Type B pancreatic cell (in vitro differentiated cells): ENCODE measurements at regions not wholly inside any gene's neighbourhood (a gene's known extent, or its start where the extent isn't known, plus 50 kb on each side); places are given as distances from the start of the nearest gene placed in this dataset.

Source experiments
- DNase-seq: peaks from one replicate; pipeline ENCODE4 v3.0.0; 2021; ENCODE audit warnings: mixed read lengths; ENCODE audit not compliant: unreplicated experiment; ENCODE audit errors: extremely low spot score
- H3K27ac Mint-ChIP-seq: 2 replicates; pipeline ENCODE4 v1.8.0; 2021; ENCODE audit warnings: mild to moderate bottlenecking, mixed read lengths
- H3K27me3 Mint-ChIP-seq: 2 replicates; pipeline ENCODE4 v1.8.0; 2021; ENCODE audit warnings: mixed read lengths
- H3K36me3 Mint-ChIP-seq: 2 replicates; pipeline ENCODE4 v1.8.0; 2021; ENCODE audit warnings: mixed read lengths
- H3K4me1 Mint-ChIP-seq: one replicate; pipeline ENCODE4 v1.8.0; 2021; ENCODE audit warnings: mixed read lengths; ENCODE audit not compliant: unreplicated experiment
- H3K4me3 Mint-ChIP-seq: 2 replicates; pipeline ENCODE4 v1.8.0; 2021; ENCODE audit warnings: mild to moderate bottlenecking, mixed read lengths
- H3K9me3 Mint-ChIP-seq: 2 replicates; pipeline ENCODE4 v1.8.0; 2021; ENCODE audit warnings: mixed read lengths
- TF ChIP-seq, protein P1 (sequence below): fragments of 200-600 bp; sonication (generic); conservative IDR thresholded peaks from 2 replicates; pipeline ENCODE4 v1.5.0; 2021; ENCODE audit warnings: antibody characterized with exemption, mild to moderate bottlenecking

DNA sequence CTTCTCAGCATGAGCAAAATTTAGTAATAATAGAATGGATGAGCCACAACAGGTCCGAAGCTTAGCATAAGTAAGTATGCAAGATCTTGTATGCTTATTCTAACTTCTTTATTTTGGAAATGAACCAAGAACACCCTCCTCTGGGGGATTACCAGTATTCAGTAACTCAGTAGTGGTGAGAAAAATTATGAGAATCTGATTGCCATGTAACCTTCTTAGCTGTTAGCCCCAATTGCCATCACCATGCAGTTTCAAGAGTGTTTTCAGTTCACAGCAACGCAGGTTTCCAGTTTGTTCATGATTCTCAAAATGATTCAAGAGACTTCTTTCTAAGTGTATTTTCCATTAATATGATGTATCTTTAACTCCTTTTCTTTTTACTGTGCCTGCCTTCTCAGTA lies 1507.6 kb upstream of the SEL1L start:
- DNase-seq, result no peak
- no peaks in the 10 kb centered on the region for H3K36me3 Mint-ChIP-seq
- H3K4me1 Mint-ChIP-seq, result no peaks in the 10 kb centered on the region
- H3K27me3 Mint-ChIP-seq, result no peaks in the 10 kb centered on the region
- H3K9me3 Mint-ChIP-seq, result no peaks in the 10 kb centered on the region
- H3K27ac Mint-ChIP-seq, result no peak overlapping the region
- no peak overlapping the region for H3K4me3 Mint-ChIP-seq
- TF ChIP-seq, protein P1, sequence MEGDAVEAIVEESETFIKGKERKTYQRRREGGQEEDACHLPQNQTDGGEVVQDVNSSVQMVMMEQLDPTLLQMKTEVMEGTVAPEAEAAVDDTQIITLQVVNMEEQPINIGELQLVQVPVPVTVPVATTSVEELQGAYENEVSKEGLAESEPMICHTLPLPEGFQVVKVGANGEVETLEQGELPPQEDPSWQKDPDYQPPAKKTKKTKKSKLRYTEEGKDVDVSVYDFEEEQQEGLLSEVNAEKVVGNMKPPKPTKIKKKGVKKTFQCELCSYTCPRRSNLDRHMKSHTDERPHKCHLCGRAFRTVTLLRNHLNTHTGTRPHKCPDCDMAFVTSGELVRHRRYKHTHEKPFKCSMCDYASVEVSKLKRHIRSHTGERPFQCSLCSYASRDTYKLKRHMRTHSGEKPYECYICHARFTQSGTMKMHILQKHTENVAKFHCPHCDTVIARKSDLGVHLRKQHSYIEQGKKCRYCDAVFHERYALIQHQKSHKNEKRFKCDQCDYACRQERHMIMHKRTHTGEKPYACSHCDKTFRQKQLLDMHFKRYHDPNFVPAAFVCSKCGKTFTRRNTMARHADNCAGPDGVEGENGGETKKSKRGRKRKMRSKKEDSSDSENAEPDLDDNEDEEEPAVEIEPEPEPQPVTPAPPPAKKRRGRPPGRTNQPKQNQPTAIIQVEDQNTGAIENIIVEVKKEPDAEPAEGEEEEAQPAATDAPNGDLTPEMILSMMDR, result no peak

DNA sequence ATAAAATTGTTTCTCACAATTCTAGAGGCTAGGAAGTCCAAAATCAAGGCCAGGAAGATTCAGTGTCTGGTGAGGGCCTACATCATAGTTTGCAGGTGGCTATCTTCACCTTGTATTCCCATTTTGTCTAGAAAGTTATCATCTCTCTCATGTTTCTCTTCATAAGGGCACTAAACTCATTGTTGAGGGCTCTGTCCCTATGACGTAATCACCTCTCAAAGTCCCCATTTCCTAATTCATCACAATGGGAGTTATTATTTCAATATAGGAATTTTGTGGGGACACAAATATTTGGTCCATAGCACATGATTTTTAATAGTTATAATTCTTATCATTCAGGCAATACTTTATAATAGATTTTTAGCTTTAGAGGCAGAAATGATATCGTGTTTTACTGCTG lies 1509.2 kb upstream of the SEL1L start:
- peaks cover 7% of the 10 kb centered on the region for H3K4me1 Mint-ChIP-seq
- H3K9me3 Mint-ChIP-seq, result no peaks in the 10 kb centered on the region
- no peak overlapping the region for H3K27ac Mint-ChIP-seq
- no peaks in the 10 kb centered on the region for H3K36me3 Mint-ChIP-seq
- no peaks in the 10 kb centered on the region for H3K27me3 Mint-ChIP-seq
- no peak overlapping the region for H3K4me3 Mint-ChIP-seq
- no peak for DNase-seq
- TF ChIP-seq, protein P1, result no peak

GRCh38 chr14:83044001-83044400 lies 1510.3 kb upstream of the SEL1L start:
- Mint-ChIP-seq H3K27ac (no peak overlapping the region), H3K9me3 (no peaks in the 10 kb centered on the region), H3K4me1 (peaks cover 7% of the 10 kb centered on the region), H3K27me3 (no peaks in the 10 kb centered on the region), H3K4me3 (no peak overlapping the region), H3K36me3 (no peaks in the 10 kb centered on the region)
- TF ChIP-seq, protein P1, result no peak
- no peak for DNase-seq

DNA sequence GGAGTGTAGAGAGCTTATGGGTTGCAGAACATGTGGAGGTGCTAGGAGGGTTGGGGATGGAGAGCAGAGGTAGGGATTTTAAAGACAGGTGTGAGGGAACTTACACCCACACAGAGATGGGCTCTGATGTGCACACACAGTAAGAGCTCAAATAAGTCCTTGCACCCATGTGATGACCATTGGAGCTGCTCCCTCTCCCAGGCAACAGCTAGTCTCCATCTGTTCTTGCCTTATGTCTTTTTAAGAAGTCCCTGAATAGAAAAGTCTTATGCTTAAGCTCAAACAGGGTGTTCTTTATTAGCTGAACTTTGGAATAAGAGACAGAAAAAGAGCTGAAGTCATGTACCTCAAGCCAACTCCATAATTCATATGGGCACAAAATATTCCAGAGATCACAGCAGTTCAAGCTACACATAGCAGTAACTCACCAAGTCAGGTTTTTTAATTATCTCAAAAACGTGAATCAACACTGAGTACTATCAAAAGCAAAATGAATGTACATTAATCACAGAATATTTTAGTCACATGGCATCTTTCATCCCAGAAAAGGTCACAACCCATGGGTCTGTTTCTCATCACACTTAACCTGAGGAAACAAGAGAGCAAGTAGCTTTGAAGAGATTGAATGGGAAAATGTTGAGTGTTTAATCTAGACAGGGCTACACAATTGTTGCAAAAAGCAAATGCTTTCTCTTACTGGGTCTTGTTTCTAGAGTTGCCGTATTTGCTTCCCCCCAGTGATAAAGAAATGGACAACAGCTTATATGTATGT lies 1513.6 kb upstream of the SEL1L start:
- Mint-ChIP-seq H3K4me1 (peaks cover 11% of the 10 kb centered on the region), H3K36me3 (no peaks in the 10 kb centered on the region), H3K27me3 (no peaks in the 10 kb centered on the region), H3K4me3 (no peak overlapping the region), H3K27ac (no peak overlapping the region), H3K9me3 (peaks cover 4% of the 10 kb centered on the region)
- DNase-seq, result no peak
- TF ChIP-seq, protein P1, result no peak

DNA sequence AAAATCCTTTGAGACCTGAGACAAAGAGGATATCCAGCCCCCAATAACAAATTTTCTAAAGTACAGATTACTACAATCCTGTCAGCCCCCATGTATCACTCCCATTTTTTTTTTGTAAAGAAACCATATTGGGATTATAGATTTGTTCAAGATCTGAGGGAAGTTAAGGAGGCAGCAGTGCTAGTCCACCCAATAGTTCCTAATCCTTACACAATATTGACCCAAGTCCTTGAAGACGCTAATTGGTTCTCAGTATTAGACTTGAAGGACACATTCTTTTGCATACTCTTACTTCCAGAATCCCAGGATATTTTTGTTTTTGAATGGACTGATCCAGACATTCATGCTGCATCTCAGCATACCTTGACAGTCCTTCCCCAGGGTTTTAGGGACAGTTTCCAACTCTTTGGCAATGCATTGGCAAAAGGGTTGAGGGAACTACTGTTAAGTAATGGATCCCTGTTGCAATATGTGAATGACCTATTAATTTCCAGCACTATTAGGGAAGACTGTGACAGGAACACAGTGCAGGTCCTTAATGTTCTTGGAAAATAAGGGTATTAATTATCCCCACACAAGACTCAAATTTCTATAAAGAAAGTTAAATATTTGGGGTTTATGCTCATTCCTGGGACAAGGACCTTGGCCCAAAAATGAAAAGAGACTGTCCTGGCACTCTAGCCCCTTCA lies 1519.5 kb upstream of the SEL1L start:
- Mint-ChIP-seq H3K27me3 (no peaks in the 10 kb centered on the region), H3K4me3 (no peak overlapping the region), H3K36me3 (no peaks in the 10 kb centered on the region), H3K9me3 (peaks cover 11% of the 10 kb centered on the region), H3K4me1 (peaks cover 8% of the 10 kb centered on the region), H3K27ac (no peak overlapping the region)
- TF ChIP-seq, protein P1, result no peak
- no peak for DNase-seq
